ENCODE measurements at regions not wholly inside any gene's neighbourhood (a gene's known extent, or its start where the extent isn't known, plus 50 kb on each side); places are given as distances from the start of the nearest gene placed in this dataset.
A peak's percentile ranks its signal among the peaks of the same experiment; 100 is the strongest.

- Histone ChIP-seq H3K36me3 (no peaks in the 10 kb centered on the region), H3K27ac (peak overlapping the region; percentile 20 to 48 (median 30)), H3K4me1 (peaks cover 0 to 47% (median 34%) of the 10 kb centered on the region in 4 donors), H3K4me3 (no peak overlapping the region), H3K9me3 (peaks cover 0 to 3% (median 0%) of the 10 kb centered on the region in 4 donors), H3K27me3 (no peaks in the 10 kb centered on the region)
- intact Hi-C loops (cut with DNase I): no loop called here
- WGBS, 2 donors: 59 to 84% methylated on average over 2 of the region's 2 CpGs
- DNase-seq: no peak
- TF ChIP-seq POLR2A (IDR thresholded peaks at IDR 0.05): no peak
Measured at GRCh38 chr16:59655031-59655430, 920.9 kb upstream of the GOT2 start.

- Histone ChIP-seq H3K9me3 (peaks cover 0 to 3% (median 0%) of the 10 kb centered on the region in 4 donors), H3K4me1 (peaks cover 0 to 47% (median 34%) of the 10 kb centered on the region in 4 donors), H3K27me3 (no peaks in the 10 kb centered on the region), H3K27ac (peak overlapping the region in 3 of 4 donors; percentile 20 to 48 (median 41)), H3K4me3 (no peak overlapping the region), H3K36me3 (no peaks in the 10 kb centered on the region)
- no peak for DNase-seq
- WGBS, 2 donors: 61 to 73% methylated on average over 1 of the region's 1 CpG
- intact Hi-C loops (cut with DNase I): no loop called here
- TF ChIP-seq POLR2A (IDR thresholded peaks at IDR 0.05) (no peak), POLR2AphosphoS5 (IDR thresholded peaks at IDR 0.05) (peak in 3 of 4 donors; percentile 13 to 72 (median 55)), EP300 (IDR thresholded peaks at IDR 0.05) (peak in 1 of 4 donors; percentile 11)
- TF ChIP-seq, protein P1, sequence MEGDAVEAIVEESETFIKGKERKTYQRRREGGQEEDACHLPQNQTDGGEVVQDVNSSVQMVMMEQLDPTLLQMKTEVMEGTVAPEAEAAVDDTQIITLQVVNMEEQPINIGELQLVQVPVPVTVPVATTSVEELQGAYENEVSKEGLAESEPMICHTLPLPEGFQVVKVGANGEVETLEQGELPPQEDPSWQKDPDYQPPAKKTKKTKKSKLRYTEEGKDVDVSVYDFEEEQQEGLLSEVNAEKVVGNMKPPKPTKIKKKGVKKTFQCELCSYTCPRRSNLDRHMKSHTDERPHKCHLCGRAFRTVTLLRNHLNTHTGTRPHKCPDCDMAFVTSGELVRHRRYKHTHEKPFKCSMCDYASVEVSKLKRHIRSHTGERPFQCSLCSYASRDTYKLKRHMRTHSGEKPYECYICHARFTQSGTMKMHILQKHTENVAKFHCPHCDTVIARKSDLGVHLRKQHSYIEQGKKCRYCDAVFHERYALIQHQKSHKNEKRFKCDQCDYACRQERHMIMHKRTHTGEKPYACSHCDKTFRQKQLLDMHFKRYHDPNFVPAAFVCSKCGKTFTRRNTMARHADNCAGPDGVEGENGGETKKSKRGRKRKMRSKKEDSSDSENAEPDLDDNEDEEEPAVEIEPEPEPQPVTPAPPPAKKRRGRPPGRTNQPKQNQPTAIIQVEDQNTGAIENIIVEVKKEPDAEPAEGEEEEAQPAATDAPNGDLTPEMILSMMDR (IDR thresholded peaks at IDR 0.05): no peak
Measured at GRCh38 chr16:59654455-59654854, 920.3 kb upstream of the GOT2 start.

- TF ChIP-seq POLR2AphosphoS5 (IDR thresholded peaks at IDR 0.05) (peak in 3 of 4 donors; percentile 25 to 74 (median 70)), EP300 (IDR thresholded peaks at IDR 0.05) (no peak)
- intact Hi-C loops (cut with DNase I): no loop called here
- Histone ChIP-seq H3K27me3 (no peaks in the 10 kb centered on the region), H3K4me1 (peaks cover 0 to 47% (median 34%) of the 10 kb centered on the region in 4 donors), H3K27ac (no peak overlapping the region), H3K9me3 (peaks cover 0 to 7% (median 0%) of the 10 kb centered on the region in 4 donors), H3K4me3 (no peak overlapping the region), H3K36me3 (no peaks in the 10 kb centered on the region)
- 84% methylated on average over 1 of the region's 1 CpG for WGBS, 2 donors
- no peak for DNase-seq
Measured at GRCh38 chr16:59651662-59652061, 917.5 kb upstream of the GOT2 start.

DNA sequence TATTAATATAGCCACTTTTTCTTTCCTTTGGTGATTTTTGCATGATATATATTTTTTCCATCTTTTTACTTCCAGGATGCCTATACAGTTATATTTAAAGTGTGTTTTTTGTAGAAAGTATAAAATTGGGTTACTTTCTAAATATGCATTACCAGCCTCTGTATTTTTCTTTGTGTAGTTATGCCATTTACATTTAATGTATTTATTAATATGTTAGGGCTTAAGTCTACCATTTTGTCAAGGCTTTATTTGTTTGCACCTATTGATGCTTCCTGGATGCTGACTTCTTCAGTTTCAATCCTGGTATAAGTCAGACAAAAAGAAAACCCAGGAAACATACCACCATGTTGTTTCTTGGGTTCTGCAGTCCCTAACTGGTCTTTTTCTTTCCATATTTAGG is 911.1 kb upstream of the GOT2 start:
- TF ChIP-seq POLR2AphosphoS5 (IDR thresholded peaks at IDR 0.05) (no peak), POLR2A (IDR thresholded peaks at IDR 0.05) (no peak), EP300 (IDR thresholded peaks at IDR 0.05) (no peak)
- TF ChIP-seq, protein P1 (IDR thresholded peaks at IDR 0.05): no peak
- Histone ChIP-seq H3K36me3 (no peaks in the 10 kb centered on the region), H3K9me3 (peaks cover 0 to 6% (median 2%) of the 10 kb centered on the region in 4 donors), H3K27ac (no peak overlapping the region), H3K27me3 (no peaks in the 10 kb centered on the region), H3K4me1 (no peaks in the 10 kb centered on the region), H3K4me3 (no peak overlapping the region)
- DNase-seq: no peak
- intact Hi-C loops (cut with DNase I): no loop called here

DNA sequence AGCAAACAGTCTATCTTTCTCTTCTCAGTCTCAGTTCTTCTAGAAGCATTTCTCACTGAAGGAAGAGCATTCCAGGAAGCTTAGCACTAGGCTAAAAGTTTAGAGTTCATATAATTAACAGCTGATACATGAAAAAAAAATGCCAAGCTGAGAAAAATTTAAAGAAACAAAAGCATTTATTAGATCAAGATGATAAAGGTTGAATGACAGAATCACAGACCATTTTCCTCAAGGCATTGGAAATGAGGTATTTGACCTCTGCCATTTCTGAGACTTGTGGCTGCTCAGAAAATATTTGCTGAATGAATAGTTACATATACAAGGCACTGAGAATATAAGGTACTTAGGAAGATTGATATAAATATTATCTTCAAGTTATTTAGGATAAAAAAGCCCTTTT is 901.6 kb upstream of the GOT2 start:
- DNase-seq: no peak
- no peak for TF ChIP-seq EP300 (IDR thresholded peaks at IDR 0.05)
- no peak for TF ChIP-seq POLR2A (IDR thresholded peaks at IDR 0.05)
- TF ChIP-seq, protein P1 (IDR thresholded peaks at IDR 0.05): no peak
- TF ChIP-seq POLR2AphosphoS5 (IDR thresholded peaks at IDR 0.05): no peak
- intact Hi-C loops (cut with DNase I): no loop called here
- Histone ChIP-seq H3K27me3 (no peaks in the 10 kb centered on the region), H3K9me3 (peaks cover 0 to 7% (median 0%) of the 10 kb centered on the region in 4 donors), H3K36me3 (no peaks in the 10 kb centered on the region), H3K4me1 (peaks cover 0 to 44% (median 38%) of the 10 kb centered on the region in 4 donors), H3K27ac (peak overlapping the region in 2 of 4 donors; percentile 55 to 63), H3K4me3 (no peak overlapping the region)

DNA sequence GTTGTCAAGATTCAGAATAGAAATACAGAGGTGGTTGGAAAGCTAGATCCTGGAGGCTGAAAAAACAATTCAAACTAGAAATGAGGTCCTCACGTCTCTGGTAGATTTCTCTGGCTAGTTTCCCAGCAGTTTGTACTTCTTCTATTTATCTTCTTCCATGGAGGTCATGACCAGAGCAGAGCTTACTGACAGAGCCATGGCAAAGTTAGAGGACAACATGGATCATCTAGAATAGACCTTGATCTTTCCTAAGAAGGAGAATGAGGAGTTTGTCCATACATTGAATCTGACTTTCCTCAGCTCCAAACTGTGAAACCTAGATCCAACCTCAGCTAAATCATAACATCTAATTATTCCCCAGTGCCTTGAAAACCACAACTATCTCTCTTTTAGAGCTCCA is 900.8 kb upstream of the GOT2 start:
- Histone ChIP-seq H3K36me3 (no peaks in the 10 kb centered on the region), H3K27me3 (no peaks in the 10 kb centered on the region), H3K9me3 (peaks cover 0 to 7% (median 0%) of the 10 kb centered on the region in 4 donors), H3K27ac (peak overlapping the region in 3 of 4 donors; percentile 26 to 63 (median 55)), H3K4me3 (no peak overlapping the region), H3K4me1 (peaks cover 0 to 44% (median 38%) of the 10 kb centered on the region in 4 donors)
- TF ChIP-seq, protein P1 (IDR thresholded peaks at IDR 0.05): no peak
- no peak for TF ChIP-seq EP300 (IDR thresholded peaks at IDR 0.05)
- no peak for TF ChIP-seq POLR2A (IDR thresholded peaks at IDR 0.05)
- TF ChIP-seq POLR2AphosphoS5 (IDR thresholded peaks at IDR 0.05): no peak
- no peak for DNase-seq
- 45 to 61% methylated on average over 1 of the region's 1 CpG for WGBS, 2 donors
- intact Hi-C loops (cut with DNase I): no loop called here
